ENCODE measurements at regions not wholly inside any gene's neighbourhood (a gene's known extent, or its start where the extent isn't known, plus 50 kb on each side); places are given as distances from the start of the nearest gene placed in this dataset.

- Histone ChIP-seq H3K9me3 (ENCODE audit: control insufficient read depth, low read depth, low read length) (no peaks in the 10 kb centered on the region), H2AK5ac (ENCODE audit: insufficient read length, low read length) (no peak overlapping the region), H4K20me1 (ENCODE audit: control insufficient read depth, insufficient read depth, insufficient read length) (no peaks in the 10 kb centered on the region), H3K79me2 (ENCODE audit: insufficient read depth, low read length) (no peaks in the 10 kb centered on the region), H3K23ac (ENCODE audit: insufficient read length, low read depth, low read length) (no peak overlapping the region), H2AFZ (ENCODE audit: low read length) (no peak overlapping the region), H3K14ac (ENCODE audit: insufficient read depth, low read length) (no peak overlapping the region), H3K4ac (ENCODE audit: low read depth, low read length) (no peak overlapping the region), H4K91ac (ENCODE audit: insufficient read length, low read depth, low read length) (no peak overlapping the region), H3K23me2 (ENCODE audit: insufficient read length, low read depth, low read length, poor library complexity, severe bottlenecking) (no peaks in the 10 kb centered on the region), H3K56ac (ENCODE audit: insufficient read length, low read depth, low read length) (no peak overlapping the region), H2BK120ac (ENCODE audit: low read depth, low read length, poor library complexity, severe bottlenecking) (no peak overlapping the region), H2BK20ac (ENCODE audit: low read depth, low read length, poor library complexity, severe bottlenecking) (no peak overlapping the region), H3K27me3 (ENCODE audit: insufficient read depth, low read length) (no peaks in the 10 kb centered on the region), H3T11ph (ENCODE audit: low read length) (no peak overlapping the region), H2BK15ac (ENCODE audit: low read depth, low read length) (no peak overlapping the region), H2BK12ac (ENCODE audit: insufficient read length, low read depth, low read length) (no peak overlapping the region), H3K79me1 (ENCODE audit: insufficient read depth, low read depth, low read length, poor library complexity, severe bottlenecking) (no peaks in the 10 kb centered on the region), H4K8ac (replicated peaks; ENCODE audit: insufficient read length, low read depth, low read length) (no peak overlapping the region), H3K27ac (ENCODE audit: insufficient read length, low read depth, low read length) (no peak overlapping the region), H4K5ac (ENCODE audit: insufficient read length, low read depth, low read length) (no peak overlapping the region), H3K4me2 (ENCODE audit: insufficient read depth, insufficient read length, low read length) (no peak overlapping the region), H3K4me1 (ENCODE audit: insufficient read depth, low read length) (no peaks in the 10 kb centered on the region), H3K18ac (ENCODE audit: insufficient read length, low read depth, low read length) (no peak overlapping the region), H3K9ac (ENCODE audit: extremely low read depth, insufficient read length, low read length) (no peak overlapping the region), H2BK5ac (ENCODE audit: insufficient read length, low read length) (no peak overlapping the region)
- DNase-seq = no peak
- Mint-ChIP-seq H3K27me3 (ENCODE audit: low read depth) (no peaks in the 10 kb centered on the region), H3K9me3 (no peaks in the 10 kb centered on the region), H3K27ac (no peak overlapping the region), H3K4me3 (no peak overlapping the region), H3K36me3 (ENCODE audit: insufficient read depth in 1 of 3, low read depth in 3 of 3) (no peaks in the 10 kb centered on the region), H3K4me1 (peaks cover 12 to 14% of the 10 kb centered on the region in 2 experiments)
- no CpG with 5 or more reads among the region's 2 CpGs for WGBS (ENCODE audit: extremely low coverage, insufficient read length, low lambda C conversion rate)
- no peak for TF ChIP-seq CTCF (conservative IDR thresholded peaks at IDR 0.05)
Measured at GRCh38 chr5:72613515-72613914, 106.3 kb upstream of the ZNF366 start.

Measured in H9 (cell line).